Sigmoid colon (tissue), 4 donors: ENCODE measurements at regions not wholly inside any gene's neighbourhood (a gene's known extent, or its start where the extent isn't known, plus 50 kb on each side); places are given as distances from the start of the nearest gene placed in this dataset.

Experiments
- EP300 ChIP-seq, 4 donors: sonication (generic); formaldehyde crosslinking; IDR thresholded peaks; one replicate each; pipeline ENCODE4 v1.6.1; 2017; ENCODE audit warnings: antibody characterized with exemption in 4 of 4
- POLR2A ChIP-seq, 2 donors: fragments of 450-650 bp; IDR thresholded peaks; one replicate each; pipeline ENCODE4 v1.6.1; 2016; ENCODE audit warnings: antibody characterized with exemption in 2 of 2, mild to moderate bottlenecking in 2 of 2, moderate library complexity in 2 of 2

- TF ChIP-seq POLR2A (IDR thresholded peaks at IDR 0.05) = no peak
- no peak for TF ChIP-seq EP300 (IDR thresholded peaks at IDR 0.05)
Observed at GRCh38 chr2:149703281-149703680, 115.7 kb upstream of the MMADHC start.
